GM12873 (cell line): ENCODE measurements at regions not wholly inside any gene's neighbourhood (a gene's known extent, or its start where the extent isn't known, plus 50 kb on each side); places are given as distances from the start of the nearest gene placed in this dataset.

Experiments used
- TF ChIP-seq, protein P1 (sequence below): IDR thresholded peaks from 2 replicates; pipeline ENCODE4 v1.5.1; 2012; ENCODE audit warnings: low read depth, mild to moderate bottlenecking, moderate library complexity, low read length, control low read depth; ENCODE audit not compliant: insufficient read depth; ENCODE audit errors: missing control alignments

DNA sequence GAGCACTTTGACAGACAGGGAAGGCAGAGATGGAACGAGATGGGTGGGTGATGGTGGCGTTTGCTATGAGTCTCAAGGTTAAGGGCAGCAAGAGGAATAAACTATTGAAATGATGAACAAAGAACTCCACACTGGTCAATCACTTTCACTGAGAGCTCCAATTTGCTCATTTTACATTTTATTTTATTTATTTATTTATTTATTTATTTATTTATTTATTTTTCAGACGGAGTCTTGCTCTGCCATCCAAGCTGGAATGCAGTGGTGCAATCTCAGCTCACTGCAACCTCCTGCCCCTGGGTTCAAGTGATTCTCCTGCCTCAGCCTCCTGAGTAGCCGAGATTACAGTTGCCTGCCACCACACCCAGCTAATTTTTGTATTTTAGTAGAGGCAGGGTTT lies 669.1 kb downstream of the HS3ST4 start:
- TF ChIP-seq, protein P1, sequence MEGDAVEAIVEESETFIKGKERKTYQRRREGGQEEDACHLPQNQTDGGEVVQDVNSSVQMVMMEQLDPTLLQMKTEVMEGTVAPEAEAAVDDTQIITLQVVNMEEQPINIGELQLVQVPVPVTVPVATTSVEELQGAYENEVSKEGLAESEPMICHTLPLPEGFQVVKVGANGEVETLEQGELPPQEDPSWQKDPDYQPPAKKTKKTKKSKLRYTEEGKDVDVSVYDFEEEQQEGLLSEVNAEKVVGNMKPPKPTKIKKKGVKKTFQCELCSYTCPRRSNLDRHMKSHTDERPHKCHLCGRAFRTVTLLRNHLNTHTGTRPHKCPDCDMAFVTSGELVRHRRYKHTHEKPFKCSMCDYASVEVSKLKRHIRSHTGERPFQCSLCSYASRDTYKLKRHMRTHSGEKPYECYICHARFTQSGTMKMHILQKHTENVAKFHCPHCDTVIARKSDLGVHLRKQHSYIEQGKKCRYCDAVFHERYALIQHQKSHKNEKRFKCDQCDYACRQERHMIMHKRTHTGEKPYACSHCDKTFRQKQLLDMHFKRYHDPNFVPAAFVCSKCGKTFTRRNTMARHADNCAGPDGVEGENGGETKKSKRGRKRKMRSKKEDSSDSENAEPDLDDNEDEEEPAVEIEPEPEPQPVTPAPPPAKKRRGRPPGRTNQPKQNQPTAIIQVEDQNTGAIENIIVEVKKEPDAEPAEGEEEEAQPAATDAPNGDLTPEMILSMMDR: no peak

DNA sequence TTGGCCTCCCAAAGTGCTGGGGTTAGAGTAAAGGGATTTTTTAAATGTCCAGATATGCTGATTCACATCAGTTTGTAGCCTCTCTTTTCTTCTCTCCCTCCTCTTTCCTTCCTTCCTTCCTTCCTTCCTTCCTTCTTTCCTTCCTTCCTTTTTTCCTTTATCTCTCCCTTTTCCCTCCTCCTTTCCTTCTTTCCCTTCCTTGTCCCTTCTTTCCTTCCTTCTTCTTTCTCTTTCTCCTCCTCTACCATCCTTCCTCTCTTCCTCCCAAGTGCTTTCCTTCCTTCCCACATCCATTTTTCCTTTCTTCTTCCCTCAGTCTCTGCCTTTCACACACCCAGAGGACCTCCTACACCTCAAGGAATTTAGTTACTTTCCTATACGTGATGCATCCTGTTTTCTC lies 671.8 kb downstream of the HS3ST4 start:
- TF ChIP-seq, protein P1: no peak

DNA sequence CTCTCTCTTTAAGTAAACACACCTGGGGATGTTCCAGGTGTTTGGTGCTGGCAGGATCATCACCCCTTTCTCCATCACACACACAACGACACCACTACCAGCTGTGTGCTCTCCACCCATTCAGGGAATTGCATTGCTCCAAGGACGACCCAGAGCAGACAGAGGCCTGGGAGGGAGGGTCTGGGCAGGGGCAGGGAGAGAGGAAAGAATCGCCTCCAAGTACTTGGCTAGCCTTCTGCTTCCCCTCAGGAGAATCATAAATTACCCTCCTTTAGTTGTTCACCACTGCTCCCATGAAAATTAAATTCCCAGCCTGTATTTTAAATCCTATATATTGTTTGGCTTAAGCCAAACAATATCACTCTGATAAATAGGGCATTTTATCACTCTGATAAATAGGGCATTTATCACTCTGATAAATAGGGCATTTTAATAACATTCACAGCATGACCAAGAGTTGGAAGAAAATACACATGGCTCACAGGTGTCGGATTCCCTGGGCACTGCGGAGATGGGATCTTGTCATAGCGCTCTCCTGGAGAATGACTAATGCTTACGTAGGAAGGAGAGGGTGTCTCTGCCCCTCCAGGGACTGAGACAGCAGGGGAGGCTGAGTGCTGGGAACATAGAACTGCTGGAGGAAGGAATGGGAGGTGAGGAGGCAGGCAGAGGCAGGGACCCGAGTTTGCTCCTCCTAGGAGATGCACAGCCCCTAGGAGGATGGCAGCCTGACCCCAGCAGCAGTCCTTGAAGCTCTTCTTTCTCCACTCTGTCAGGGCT lies 673.6 kb downstream of the HS3ST4 start:
- TF ChIP-seq, protein P1: no peak

DNA sequence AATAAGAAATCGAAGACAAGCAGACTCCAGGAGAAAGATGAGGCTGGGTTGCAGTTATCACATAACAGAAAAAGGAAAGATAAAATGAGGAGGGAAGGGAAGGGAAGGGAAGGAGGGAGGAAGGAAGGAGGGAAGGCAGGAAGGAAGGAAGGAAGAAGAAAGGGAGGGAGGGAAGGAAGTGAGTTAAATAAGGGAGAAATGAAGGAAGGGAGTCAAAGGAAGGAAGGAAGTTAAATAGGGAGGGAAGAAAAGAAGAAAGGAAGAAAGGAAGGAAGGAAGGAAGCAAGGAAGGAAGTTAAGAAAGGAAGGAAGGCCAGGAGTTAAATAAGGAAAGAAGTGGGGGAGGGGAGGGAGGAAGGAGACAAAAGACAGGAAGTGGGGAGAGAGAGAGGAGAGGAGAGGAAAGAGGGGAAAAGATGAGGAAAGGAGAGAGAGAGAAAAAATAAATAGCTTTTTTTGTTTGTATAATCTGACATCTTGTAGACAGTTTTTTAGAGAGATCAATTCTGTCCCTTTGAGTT lies 679.6 kb downstream of the HS3ST4 start:
- TF ChIP-seq, protein P1: no peak

DNA sequence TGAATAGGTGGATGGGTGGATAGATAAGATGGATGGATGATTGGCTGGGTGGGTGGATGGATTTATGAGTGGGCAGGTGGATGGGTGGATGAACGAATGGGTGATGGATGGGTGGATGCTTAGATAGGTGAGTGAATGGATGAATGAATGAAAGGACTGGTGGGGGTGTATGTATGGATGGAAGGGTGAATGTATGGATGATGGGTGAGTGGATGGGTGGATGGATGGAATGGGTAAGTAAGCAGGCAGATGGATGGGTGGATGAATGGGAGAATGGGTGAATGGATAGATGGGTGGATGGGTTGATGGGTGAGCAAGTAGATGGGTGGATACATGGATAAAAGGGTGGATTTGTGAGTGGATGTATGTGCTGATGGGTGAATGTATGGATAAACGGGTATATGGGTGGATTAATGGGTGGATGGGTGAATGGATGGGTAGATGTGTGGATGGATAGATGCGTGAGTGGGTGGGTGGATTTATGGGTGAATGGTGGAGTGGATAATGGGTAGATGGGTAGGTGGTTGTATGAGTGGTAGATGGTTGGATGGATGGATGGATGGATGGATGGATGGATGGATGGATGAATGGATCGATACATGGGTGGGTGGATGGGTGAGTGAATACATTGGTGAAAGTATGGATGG lies 682.6 kb downstream of the HS3ST4 start:
- TF ChIP-seq, protein P1: no peak

DNA sequence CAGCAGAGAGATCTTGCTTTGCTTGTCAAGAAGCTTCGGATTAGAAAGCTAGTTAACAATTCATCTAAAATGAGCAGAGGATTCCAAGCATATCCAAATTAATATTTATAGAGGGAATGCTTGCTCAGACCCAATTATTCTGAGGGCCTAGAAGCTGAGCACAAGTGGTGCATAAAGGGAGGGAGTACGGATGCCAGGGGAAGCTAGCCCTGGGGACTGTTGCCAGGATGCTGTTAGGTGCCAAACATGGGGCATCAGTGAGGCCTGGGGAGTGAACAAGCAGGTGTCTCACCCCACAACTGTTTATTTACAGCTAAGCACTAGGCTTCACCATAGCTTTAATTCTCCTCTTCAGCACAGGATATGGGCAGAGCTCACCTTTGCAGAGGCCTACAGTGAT lies 684.1 kb upstream of the C16orf82 start:
- TF ChIP-seq, protein P1: no peak

DNA sequence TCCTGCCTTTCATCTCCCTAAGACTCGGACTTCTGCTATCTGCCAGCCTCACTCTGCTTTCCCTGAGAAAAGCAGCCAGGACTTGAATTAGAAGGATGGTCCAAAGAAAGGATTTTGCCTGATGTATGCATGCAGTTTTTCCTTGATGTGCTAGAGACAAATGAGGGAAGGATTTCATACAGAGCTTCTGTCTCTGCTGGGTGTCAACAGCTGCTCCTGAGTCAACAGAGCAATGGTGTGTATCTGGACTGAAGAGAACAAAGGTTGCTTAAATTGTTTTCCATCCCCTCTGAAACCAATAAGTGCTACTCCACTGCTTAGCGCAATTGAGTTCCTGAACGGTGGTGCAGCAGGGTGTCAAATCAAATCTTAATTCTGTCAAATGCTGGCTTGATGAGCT lies 680.6 kb upstream of the C16orf82 start:
- TF ChIP-seq, protein P1: no peak
